K562 (cell line): ENCODE measurements at regions not wholly inside any gene's neighbourhood (a gene's known extent, or its start where the extent isn't known, plus 50 kb on each side); places are given as distances from the start of the nearest gene placed in this dataset.

ENCODE experiments used
- ATAC-seq: fragments of 200-7000 bp; cut with Tn5 transposase; 3 replicates; pipeline ENCODE4 v1.9.1; 2020; ENCODE audit warnings: moderate library complexity
- BruUV-seq: library from RNA; stranded (reverse); fragments of 400-500 nt; replicated peaks from 2 replicates; lab custom pipeline; 2021; lab: Mats Ljungman, UMichigan
- CTCF ChIA-PET: fragments of 300-600 bp; formaldehyde crosslinking; extraction: SDS; loops from one replicate; lab custom pipeline; 2021; ENCODE audit warnings: low intra/inter-chr PET ratio; lab: Yijun Ruan, JAX
- POLR2A ChIA-PET: fragments of 300-600, 350-650 bp; sonication (Branson Sonifier 250); formaldehyde crosslinking; extraction: SDS; loops from one replicate; lab custom pipeline; 2021; ENCODE audit warnings: antibody characterized with exemption, inconsistent platforms; lab: Yijun Ruan, JAX
- DNase-seq, 4 experiments: peaks; one replicate each; pipeline versions ENCODE4 v3.0.0 to v3.0.0-alpha.2; 2011 to 2018; ENCODE audit warnings: low spot score in 3 of 4, mixed read lengths in 3 of 4; ENCODE audit errors: extremely low read depth in 1 of 4
- FAIRE-seq: peaks from 2 replicates; lab custom pipeline; 2011; peaks lifted over from hg19 to GRCh38; lab: Jason Lieb, UNC
- H2AFZ ChIP-seq: 2 replicates; pipeline ENCODE4 v1.6.0; 2011; ENCODE audit warnings: low read depth, low read length, control low read depth, inconsistent platforms
- H3K27ac ChIP-seq: fragments of 200-600 bp; 3 replicates; pipeline ENCODE4 v1.8.0; 2011; ENCODE audit warnings: low read depth, mild to moderate bottlenecking, control low read depth, inconsistent platforms, low read length, moderate library complexity, mixed read lengths; ENCODE audit errors: extremely low read depth
- H3K27me3 ChIP-seq, 2 experiments: fragments of 300-600 bp in 1 of 2; 2 replicates in 1 of 2; 3 replicates in 1 of 2; pipeline versions ENCODE4 v1.6.0 to v1.8.0; 2011; ENCODE audit warnings: inconsistent platforms in 2 of 2, low read length in 2 of 2, mild to moderate bottlenecking in 1 of 2, mixed read lengths in 1 of 2, moderate library complexity in 1 of 2; ENCODE audit not compliant: control insufficient read depth in 2 of 2, insufficient read depth in 2 of 2
- H3K36me3 ChIP-seq: fragments of 300-600 bp; 3 replicates; pipeline ENCODE4 v1.8.0; 2011; ENCODE audit warnings: mild to moderate bottlenecking, low read length, inconsistent platforms; ENCODE audit not compliant: control insufficient read depth, insufficient read depth
- H3K4me1 ChIP-seq, 2 experiments: fragments of 200-600 bp in 1 of 2; replicated peaks in 1 of 2; 2 replicates in 1 of 2; 3 replicates in 1 of 2; pipeline versions ENCODE4 v1.5.1 to v1.8.0; 2011; ENCODE audit warnings: inconsistent platforms in 2 of 2, low read length in 2 of 2, mild to moderate bottlenecking in 1 of 2, mixed read lengths in 1 of 2, moderate library complexity in 1 of 2; ENCODE audit not compliant: control insufficient read depth in 2 of 2, insufficient read depth in 2 of 2
- H3K4me2 ChIP-seq: 2 replicates; pipeline ENCODE4 v1.6.1; 2011; ENCODE audit warnings: low read length, control low read depth, inconsistent platforms, mixed read lengths; ENCODE audit not compliant: insufficient read depth
- H3K4me3 ChIP-seq: fragments of 200-600 bp; sonication (generic), shearing (Covaris generic); 2 replicates; pipeline ENCODE4 v1.5.1; 2016; ENCODE audit warnings: control low read depth, inconsistent platforms
- H3K79me2 ChIP-seq: fragments of 200-600 bp; 3 replicates; pipeline ENCODE4 v1.8.0; 2011; ENCODE audit warnings: low read length, inconsistent platforms; ENCODE audit not compliant: control insufficient read depth, insufficient read depth
- H3K9ac ChIP-seq, 2 experiments: 2 replicates each; pipeline versions ENCODE4 v1.6.0 to v1.6.1; 2011; ENCODE audit warnings: low read depth in 2 of 2, low read length in 2 of 2, control low read depth in 1 of 2, inconsistent platforms in 1 of 2, mild to moderate bottlenecking in 1 of 2, mixed read lengths in 1 of 2; ENCODE audit not compliant: insufficient read depth in 1 of 2
- H3K9me1 ChIP-seq: one replicate; pipeline ENCODE4 v1.6.0; 2011; ENCODE audit warnings: inconsistent platforms, mild to moderate bottlenecking, low read length, moderate library complexity; ENCODE audit not compliant: control insufficient read depth, insufficient read depth
- H3K9me3 ChIP-seq: replicated peaks from 2 replicates; pipeline ENCODE4 v1.5.1; 2011; ENCODE audit warnings: low read depth, low read length, inconsistent platforms; ENCODE audit not compliant: control insufficient read depth, insufficient read depth
- H4K20me1 ChIP-seq: replicated peaks from 2 replicates; pipeline ENCODE4 v1.6.1; 2011; ENCODE audit warnings: low read length, inconsistent platforms, mixed read lengths; ENCODE audit not compliant: control insufficient read depth, insufficient read depth
- ATF2 ChIP-seq: sonication (generic); formaldehyde crosslinking; IDR thresholded peaks from 2 replicates; pipeline ENCODE4 v1.8.1; 2022; ENCODE audit warnings: missing genetic modification reagents
- CBX3 ChIP-seq, 2 experiments: IDR thresholded peaks; 1 replicate in 1 of 2; 2 replicates in 1 of 2; pipeline ENCODE4 v1.6.1; 2012; ENCODE audit warnings: inconsistent platforms in 2 of 2, low read length in 2 of 2, borderline replicate concordance in 1 of 2, control low read depth in 1 of 2
- CTCFL ChIP-seq: IDR thresholded peaks from 2 replicates; pipeline ENCODE4 v1.6.1; 2011; ENCODE audit warnings: borderline replicate concordance, low read depth, mild to moderate bottlenecking, moderate library complexity, low read length; ENCODE audit not compliant: insufficient read depth, poor library complexity, severe bottlenecking
- DMBX1 ChIP-seq: fragments of 250-450 bp; sonication (Bioruptor Pico); IDR thresholded peaks from 2 replicates; pipeline ENCODE4 v1.8.0; 2022; ENCODE audit warnings: inconsistent platforms, mild to moderate bottlenecking, moderate library complexity, borderline replicate concordance
- HMGXB4 ChIP-seq: sonication (generic); formaldehyde crosslinking; IDR thresholded peaks from 2 replicates; pipeline ENCODE4 v1.8.1; 2023; ENCODE audit warnings: mild to moderate bottlenecking, missing genetic modification reagents
- HNRNPL ChIP-seq: fragments of 200-400 bp; formaldehyde crosslinking; IDR thresholded peaks from 2 replicates; pipeline ENCODE4 v1.6.1; 2017; ENCODE audit warnings: low read depth, mild to moderate bottlenecking, low read length
- MECOM ChIP-seq: fragments of 250-450 bp; sonication (Bioruptor Pico); IDR thresholded peaks from 2 replicates; pipeline ENCODE4 v1.8.0; 2022; ENCODE audit warnings: inconsistent platforms
- MTA3 ChIP-seq: fragments of 450-650 bp; formaldehyde crosslinking; IDR thresholded peaks from 2 replicates; pipeline ENCODE4 v1.6.1; 2017; ENCODE audit warnings: mild to moderate bottlenecking, borderline replicate concordance
- NFE2L1 ChIP-seq: fragments of 450-650 bp; IDR thresholded peaks from 2 replicates; pipeline ENCODE4 v1.6.1; 2016; ENCODE audit warnings: missing genetic modification characterization, low read depth, mild to moderate bottlenecking, missing compliant biosample characterization, moderate library complexity, borderline replicate concordance
- PHB ChIP-seq: fragments of 250-450 bp; sonication (Bioruptor Pico); IDR thresholded peaks from 2 replicates; pipeline ENCODE4 v1.5.0; 2021
- PTTG1 ChIP-seq: fragments of 450-650 bp; IDR thresholded peaks from 2 replicates; pipeline ENCODE4 v1.6.1; 2016; ENCODE audit warnings: low read depth, mild to moderate bottlenecking, missing genetic modification characterization, missing compliant biosample characterization
- RHOXF2B ChIP-seq: fragments of 250-450 bp; sonication (Bioruptor Pico); conservative IDR thresholded peaks from 2 replicates; pipeline ENCODE4 v1.5.1; 2021
- SUPT5H ChIP-seq: fragments of 450-650 bp; IDR thresholded peaks from 2 replicates; pipeline ENCODE4 v1.6.1; 2016
- TBL1XR1 ChIP-seq, 2 experiments: IDR thresholded peaks; 2 replicates each; pipeline ENCODE4 v1.6.1; 2012; ENCODE audit warnings: improper control_type of control experiment in 2 of 2, low read length in 2 of 2, mild to moderate bottlenecking in 1 of 2
- ZBTB1 ChIP-seq: sonication (generic); formaldehyde crosslinking; IDR thresholded peaks from 2 replicates; pipeline ENCODE4 v1.8.1; 2023; ENCODE audit warnings: missing genetic modification reagents, low read depth, mild to moderate bottlenecking, borderline replicate concordance
- ZFPM2 ChIP-seq: fragments of 250-450 bp; sonication (Bioruptor Pico); IDR thresholded peaks from 2 replicates; pipeline ENCODE4 v1.5.1; 2022; ENCODE audit warnings: mild to moderate bottlenecking
- in situ Hi-C: fragments of 300-500 bp; cut with MboI; formaldehyde crosslinking; loops from 4 replicates; pipeline ENCODE4 v1.15.0; 2018; ENCODE audit warnings: inconsistent platforms, mixed read lengths
- intact Hi-C: fragments of 100-400 bp; cut with micrococcal nuclease; formaldehyde crosslinking; loops from 2 replicates; pipeline ENCODE4 v1.14.2; 2022

- TF ChIP-seq MECOM (CRISPR knock-in tag) (no peak), RHOXF2B (no peak), PTTG1 (tag) (no peak), MTA3 (no peak), HNRNPL (no peak)
Observed at GRCh38 chr4:176539091-176539784, 219.5 kb downstream of the SPCS3 start (continued).

- no peaks in the 10 kb centered on the region for H4K20me1 ChIP-seq
- no TSS peak for BruUV-seq
- no peak overlapping the region for H3K27ac ChIP-seq
- in situ Hi-C loops: no loop called here
- FAIRE-seq: no peak
- no peaks in the 10 kb centered on the region for H3K27me3 ChIP-seq
- no peaks in the 10 kb centered on the region for H3K79me2 ChIP-seq
- H3K36me3 ChIP-seq: no peaks in the 10 kb centered on the region
- no peak overlapping the region for H3K9ac ChIP-seq
- no peaks in the 10 kb centered on the region for H3K9me3 ChIP-seq
- intact Hi-C loops: no loop called here
- ATAC-seq: no peak
- no peaks in the 10 kb centered on the region for H3K4me1 ChIP-seq
- ChIA-PET CTCF (no interaction called here), POLR2A (no interaction called here)
- no peak for DNase-seq
- no peak overlapping the region for H2AFZ ChIP-seq
- no peaks in the 10 kb centered on the region for H3K9me1 ChIP-seq
- no peak overlapping the region for H3K4me3 ChIP-seq
- H3K4me2 ChIP-seq: no peak overlapping the region
- TF ChIP-seq ZBTB1 (CRISPR knock-in tag) (no peak), PHB (CRISPR knock-in tag) (no peak), ATF2 (CRISPR knock-in tag) (no peak), TBL1XR1 (IDR thresholded peaks at IDR 0.05; ENCODE audit: low read length in 2 of 2) (no peak), NFE2L1 (no peak), CBX3 (IDR thresholded peaks at IDR 0.05; ENCODE audit: borderline replicate concordance in 1 of 2, low read length in 2 of 2) (no peak), ZFPM2 (no peak), SUPT5H (no peak), CTCFL (no peak), HMGXB4 (CRISPR knock-in tag) (no peak), DMBX1 (CRISPR knock-in tag) (no peak)
Observed at GRCh38 chr4:176539785-176540175, 220.0 kb downstream of the SPCS3 start.
